WTC11 (cell line): ENCODE measurements at regions not wholly inside any gene's neighbourhood (a gene's known extent, or its start where the extent isn't known, plus 50 kb on each side); places are given as distances from the start of the nearest gene placed in this dataset.

Experiments used
- ATAC-seq: fragments of 200-7000 bp; cut with Tn5 transposase; 2 replicates; pipeline ENCODE4 v1.10.0; 2021; ENCODE audit warnings: mild to moderate bottlenecking, moderate library complexity
- CTCF ChIA-PET: fragments of 300-600 bp; sonication (Branson Sonifier 250); formaldehyde crosslinking; loops from one replicate; lab custom pipeline; 2021; ENCODE audit warnings: antibody characterized with exemption; lab: Charles Lee
- POLR2A ChIA-PET: fragments of 350-600 bp; sonication (Branson Sonifier 250); formaldehyde crosslinking; loops from one replicate; lab custom pipeline; 2021; ENCODE audit warnings: antibody characterized with exemption; lab: Charles Lee
- DNase-seq: peaks from one replicate; pipeline ENCODE4 v3.0.0; 2021; ENCODE audit warnings: low spot score
- H3K27ac Mint-ChIP-seq: 2 replicates; pipeline ENCODE4 v1.8.0; 2021; ENCODE audit warnings: mixed read lengths
- H3K27me3 Mint-ChIP-seq: 2 replicates; pipeline ENCODE4 v1.8.0; 2021; ENCODE audit warnings: low read depth, mild to moderate bottlenecking, moderate library complexity, mixed read lengths
- H3K36me3 Mint-ChIP-seq: 2 replicates; pipeline ENCODE4 v1.8.0; 2021; ENCODE audit warnings: mixed read lengths
- H3K4me1 Mint-ChIP-seq: 2 replicates; pipeline ENCODE4 v1.8.0; 2022; ENCODE audit warnings: mixed read lengths
- H3K4me3 Mint-ChIP-seq: 2 replicates; pipeline ENCODE4 v1.8.0; 2021; ENCODE audit warnings: mild to moderate bottlenecking, moderate library complexity, mixed read lengths
- H3K9me3 Mint-ChIP-seq: 2 replicates; pipeline ENCODE4 v1.8.0; 2021; ENCODE audit warnings: mixed read lengths
- ATF2 ChIP-seq: sonication (generic); formaldehyde crosslinking; IDR thresholded peaks from 2 replicates; pipeline ENCODE4 v1.8.1; 2022; ENCODE audit warnings: low read depth, missing genetic modification reagents, borderline replicate concordance
- FOXJ3 ChIP-seq: sonication (generic); formaldehyde crosslinking; IDR thresholded peaks from 2 replicates; pipeline ENCODE4 v1.9.0; 2021; ENCODE audit warnings: missing genetic modification reagents, mild to moderate bottlenecking, borderline replicate concordance
- GABPB1 ChIP-seq: sonication (generic); formaldehyde crosslinking; IDR thresholded peaks from 2 replicates; pipeline ENCODE4 v1.8.1; 2023; ENCODE audit warnings: mild to moderate bottlenecking, missing genetic modification reagents
- HMGA2 ChIP-seq: fragments of 250-450 bp; sonication (Bioruptor Pico); IDR thresholded peaks from 2 replicates; pipeline ENCODE4 v1.4.0; 2021; ENCODE audit warnings: mild to moderate bottlenecking, moderate library complexity
- JAZF1 ChIP-seq: fragments of 250-450 bp; sonication (Bioruptor Pico); IDR thresholded peaks from 2 replicates; pipeline ENCODE4 v1.9.0; 2021; ENCODE audit warnings: moderate library complexity, mild to moderate bottlenecking, inconsistent platforms
- JUN ChIP-seq: sonication (generic); formaldehyde crosslinking; IDR thresholded peaks from 2 replicates; pipeline ENCODE4 v1.8.0; 2023; ENCODE audit warnings: mild to moderate bottlenecking, missing genetic modification reagents
- NFATC4 ChIP-seq: fragments of 250-450 bp; sonication (Bioruptor Pico); IDR thresholded peaks from 2 replicates; pipeline ENCODE4 v1.9.0; 2021; ENCODE audit warnings: mild to moderate bottlenecking
- RELA ChIP-seq: sonication (generic); formaldehyde crosslinking; IDR thresholded peaks from 2 replicates; pipeline ENCODE4 v1.8.1; 2022; ENCODE audit warnings: missing genetic modification reagents, mild to moderate bottlenecking, borderline replicate concordance
- RORB ChIP-seq: fragments of 250-450 bp; sonication (Bioruptor Pico); IDR thresholded peaks from 2 replicates; pipeline ENCODE4 v1.9.0; 2021; ENCODE audit warnings: mild to moderate bottlenecking
- TP53 ChIP-seq: sonication (generic); formaldehyde crosslinking; IDR thresholded peaks from 2 replicates; pipeline ENCODE4 v1.8.1; 2023; ENCODE audit warnings: mild to moderate bottlenecking, missing genetic modification reagents
- ZNF121 ChIP-seq: sonication (generic); formaldehyde crosslinking; IDR thresholded peaks from 2 replicates; pipeline ENCODE4 v1.8.0; 2023; ENCODE audit warnings: missing genetic modification reagents
- ZNF138 ChIP-seq: sonication (generic); formaldehyde crosslinking; conservative IDR thresholded peaks from 2 replicates; pipeline ENCODE4 v1.8.1; 2022; ENCODE audit warnings: mild to moderate bottlenecking, moderate library complexity, missing genetic modification reagents
- ZNF219 ChIP-seq: sonication (generic); formaldehyde crosslinking; IDR thresholded peaks from 2 replicates; pipeline ENCODE4 v1.8.0; 2023; ENCODE audit warnings: missing genetic modification reagents, mild to moderate bottlenecking, borderline replicate concordance
- ZNF423 ChIP-seq: fragments of 250-450 bp; sonication (Bioruptor Pico); IDR thresholded peaks from 2 replicates; pipeline ENCODE4 v2.1.2; 2022; ENCODE audit warnings: mild to moderate bottlenecking, moderate library complexity
- ZSCAN18 ChIP-seq: fragments of 250-450 bp; sonication (Bioruptor Pico); IDR thresholded peaks from 2 replicates; pipeline ENCODE4 v2.1.2; 2022; ENCODE audit warnings: mild to moderate bottlenecking, moderate library complexity
- TF ChIP-seq, protein P1 (sequence below): sonication (generic); formaldehyde crosslinking; IDR thresholded peaks from 2 replicates; pipeline ENCODE4 v1.8.0; 2022; ENCODE audit warnings: mild to moderate bottlenecking, missing genetic modification reagents
- TF ChIP-seq, protein P2 (sequence below): fragments of 250-450 bp; sonication (Bioruptor Pico); IDR thresholded peaks from 2 replicates; pipeline ENCODE4 v1.9.0; 2021; ENCODE audit warnings: mild to moderate bottlenecking
- TF ChIP-seq, protein P3 (sequence below): fragments of 250-450 bp; sonication (Bioruptor Pico); IDR thresholded peaks from 2 replicates; pipeline ENCODE4 v1.9.0; 2021; ENCODE audit warnings: moderate library complexity, mild to moderate bottlenecking, inconsistent platforms, borderline replicate concordance
- TF ChIP-seq, protein P4 (sequence below): fragments of 250-450 bp; sonication (Bioruptor Pico); IDR thresholded peaks from 2 replicates; pipeline ENCODE4 v1.9.0; 2021; ENCODE audit warnings: mild to moderate bottlenecking, borderline replicate concordance
- TF ChIP-seq, protein P5 (sequence below): sonication (generic); formaldehyde crosslinking; IDR thresholded peaks from 2 replicates; pipeline ENCODE4 v1.8.0; 2023; ENCODE audit warnings: mild to moderate bottlenecking, missing genetic modification reagents

GRCh38 chr13:93098972-93099371 is 127.6 kb upstream of the GPC6 start:
- ATAC-seq = no peak
- Mint-ChIP-seq H3K4me3 (no peak overlapping the region), H3K27me3 (no peaks in the 10 kb centered on the region), H3K36me3 (no peaks in the 10 kb centered on the region), H3K4me1 (no peaks in the 10 kb centered on the region), H3K9me3 (peaks cover 8% of the 10 kb centered on the region), H3K27ac (no peak overlapping the region)
- ChIA-PET CTCF (no interaction called here), POLR2A (no interaction called here)
- no peak for TF ChIP-seq ZNF219 (CRISPR knock-in tag)
- no peak for TF ChIP-seq JAZF1 (CRISPR knock-in tag)
- TF ChIP-seq, protein P1, sequence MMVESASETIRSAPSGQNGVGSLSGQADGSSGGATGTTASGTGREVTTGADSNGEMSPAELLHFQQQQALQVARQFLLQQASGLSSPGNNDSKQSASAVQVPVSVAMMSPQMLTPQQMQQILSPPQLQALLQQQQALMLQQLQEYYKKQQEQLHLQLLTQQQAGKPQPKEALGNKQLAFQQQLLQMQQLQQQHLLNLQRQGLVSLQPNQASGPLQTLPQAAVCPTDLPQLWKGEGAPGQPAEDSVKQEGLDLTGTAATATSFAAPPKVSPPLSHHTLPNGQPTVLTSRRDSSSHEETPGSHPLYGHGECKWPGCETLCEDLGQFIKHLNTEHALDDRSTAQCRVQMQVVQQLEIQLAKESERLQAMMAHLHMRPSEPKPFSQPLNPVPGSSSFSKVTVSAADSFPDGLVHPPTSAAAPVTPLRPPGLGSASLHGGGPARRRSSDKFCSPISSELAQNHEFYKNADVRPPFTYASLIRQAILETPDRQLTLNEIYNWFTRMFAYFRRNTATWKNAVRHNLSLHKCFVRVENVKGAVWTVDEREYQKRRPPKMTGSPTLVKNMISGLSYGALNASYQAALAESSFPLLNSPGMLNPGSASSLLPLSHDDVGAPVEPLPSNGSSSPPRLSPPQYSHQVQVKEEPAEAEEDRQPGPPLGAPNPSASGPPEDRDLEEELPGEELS (CRISPR knock-in tag) = no peak
- TF ChIP-seq FOXJ3 = no peak
- TF ChIP-seq ZNF423 (CRISPR knock-in tag) = no peak
- TF ChIP-seq RORB = no peak
- TF ChIP-seq ZSCAN18 (CRISPR knock-in tag) = no peak
- TF ChIP-seq GABPB1 = no peak
- TF ChIP-seq TP53 (CRISPR knock-in tag) = no peak
- no peak for TF ChIP-seq RELA (CRISPR knock-in tag)
- DNase-seq = no peak

DNA sequence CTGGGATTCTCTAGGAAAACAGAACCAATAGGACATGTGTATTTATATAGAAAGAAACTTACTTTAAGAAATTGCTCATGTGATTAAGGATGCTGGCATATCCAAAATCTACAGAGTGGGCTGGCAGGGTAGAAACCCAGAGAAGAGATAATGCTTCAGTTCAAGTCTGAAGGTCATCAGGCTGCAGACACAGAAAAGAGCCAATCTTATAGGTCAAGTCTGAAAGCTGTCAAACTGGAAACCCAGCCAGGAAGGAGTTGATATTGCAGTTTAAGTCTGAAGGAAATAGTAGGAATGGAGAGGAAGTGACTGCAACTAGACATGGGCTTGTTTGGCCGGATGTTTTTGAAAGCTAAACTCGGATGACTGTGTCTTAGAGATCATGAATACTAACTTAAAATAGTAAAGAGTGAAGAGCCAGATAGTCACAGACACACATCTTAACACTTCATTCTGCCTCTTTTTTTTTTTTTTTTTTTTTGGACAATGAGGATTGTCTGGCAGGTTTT is 125.3 kb upstream of the GPC6 start:
- DNase-seq (no peak), ATAC-seq (no peak)
- peaks cover 5% of the 10 kb centered on the region for H3K4me1 Mint-ChIP-seq
- CTCF ChIA-PET = no interaction called here
- POLR2A ChIA-PET = no interaction called here
- no peaks in the 10 kb centered on the region for H3K36me3 Mint-ChIP-seq
- H3K9me3 Mint-ChIP-seq = peaks cover 8% of the 10 kb centered on the region
- H3K4me3 Mint-ChIP-seq = no peak overlapping the region
- H3K27ac Mint-ChIP-seq = no peak overlapping the region
- no peaks in the 10 kb centered on the region for H3K27me3 Mint-ChIP-seq
- TF ChIP-seq, protein P2, sequence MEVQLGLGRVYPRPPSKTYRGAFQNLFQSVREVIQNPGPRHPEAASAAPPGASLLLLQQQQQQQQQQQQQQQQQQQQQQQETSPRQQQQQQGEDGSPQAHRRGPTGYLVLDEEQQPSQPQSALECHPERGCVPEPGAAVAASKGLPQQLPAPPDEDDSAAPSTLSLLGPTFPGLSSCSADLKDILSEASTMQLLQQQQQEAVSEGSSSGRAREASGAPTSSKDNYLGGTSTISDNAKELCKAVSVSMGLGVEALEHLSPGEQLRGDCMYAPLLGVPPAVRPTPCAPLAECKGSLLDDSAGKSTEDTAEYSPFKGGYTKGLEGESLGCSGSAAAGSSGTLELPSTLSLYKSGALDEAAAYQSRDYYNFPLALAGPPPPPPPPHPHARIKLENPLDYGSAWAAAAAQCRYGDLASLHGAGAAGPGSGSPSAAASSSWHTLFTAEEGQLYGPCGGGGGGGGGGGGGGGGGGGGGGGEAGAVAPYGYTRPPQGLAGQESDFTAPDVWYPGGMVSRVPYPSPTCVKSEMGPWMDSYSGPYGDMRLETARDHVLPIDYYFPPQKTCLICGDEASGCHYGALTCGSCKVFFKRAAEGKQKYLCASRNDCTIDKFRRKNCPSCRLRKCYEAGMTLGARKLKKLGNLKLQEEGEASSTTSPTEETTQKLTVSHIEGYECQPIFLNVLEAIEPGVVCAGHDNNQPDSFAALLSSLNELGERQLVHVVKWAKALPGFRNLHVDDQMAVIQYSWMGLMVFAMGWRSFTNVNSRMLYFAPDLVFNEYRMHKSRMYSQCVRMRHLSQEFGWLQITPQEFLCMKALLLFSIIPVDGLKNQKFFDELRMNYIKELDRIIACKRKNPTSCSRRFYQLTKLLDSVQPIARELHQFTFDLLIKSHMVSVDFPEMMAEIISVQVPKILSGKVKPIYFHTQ (CRISPR knock-in tag) = no peak
- TF ChIP-seq HMGA2 (CRISPR knock-in tag) (no peak), NFATC4 (CRISPR knock-in tag) (no peak), ZNF138 (CRISPR knock-in tag) (no peak), ZNF121 (no peak), ATF2 (CRISPR knock-in tag) (no peak), TP53 (CRISPR knock-in tag) (no peak), JUN (no peak)
- TF ChIP-seq, protein P3, sequence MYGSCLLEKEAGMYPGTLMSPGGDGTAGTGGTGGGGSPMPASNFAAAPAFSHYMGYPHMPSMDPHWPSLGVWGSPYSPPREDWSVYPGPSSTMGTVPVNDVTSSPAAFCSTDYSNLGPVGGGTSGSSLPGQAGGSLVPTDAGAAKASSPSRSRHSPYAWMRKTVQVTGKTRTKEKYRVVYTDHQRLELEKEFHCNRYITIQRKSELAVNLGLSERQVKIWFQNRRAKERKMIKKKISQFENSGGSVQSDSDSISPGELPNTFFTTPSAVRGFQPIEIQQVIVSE = no peak
- TF ChIP-seq, protein P4, sequence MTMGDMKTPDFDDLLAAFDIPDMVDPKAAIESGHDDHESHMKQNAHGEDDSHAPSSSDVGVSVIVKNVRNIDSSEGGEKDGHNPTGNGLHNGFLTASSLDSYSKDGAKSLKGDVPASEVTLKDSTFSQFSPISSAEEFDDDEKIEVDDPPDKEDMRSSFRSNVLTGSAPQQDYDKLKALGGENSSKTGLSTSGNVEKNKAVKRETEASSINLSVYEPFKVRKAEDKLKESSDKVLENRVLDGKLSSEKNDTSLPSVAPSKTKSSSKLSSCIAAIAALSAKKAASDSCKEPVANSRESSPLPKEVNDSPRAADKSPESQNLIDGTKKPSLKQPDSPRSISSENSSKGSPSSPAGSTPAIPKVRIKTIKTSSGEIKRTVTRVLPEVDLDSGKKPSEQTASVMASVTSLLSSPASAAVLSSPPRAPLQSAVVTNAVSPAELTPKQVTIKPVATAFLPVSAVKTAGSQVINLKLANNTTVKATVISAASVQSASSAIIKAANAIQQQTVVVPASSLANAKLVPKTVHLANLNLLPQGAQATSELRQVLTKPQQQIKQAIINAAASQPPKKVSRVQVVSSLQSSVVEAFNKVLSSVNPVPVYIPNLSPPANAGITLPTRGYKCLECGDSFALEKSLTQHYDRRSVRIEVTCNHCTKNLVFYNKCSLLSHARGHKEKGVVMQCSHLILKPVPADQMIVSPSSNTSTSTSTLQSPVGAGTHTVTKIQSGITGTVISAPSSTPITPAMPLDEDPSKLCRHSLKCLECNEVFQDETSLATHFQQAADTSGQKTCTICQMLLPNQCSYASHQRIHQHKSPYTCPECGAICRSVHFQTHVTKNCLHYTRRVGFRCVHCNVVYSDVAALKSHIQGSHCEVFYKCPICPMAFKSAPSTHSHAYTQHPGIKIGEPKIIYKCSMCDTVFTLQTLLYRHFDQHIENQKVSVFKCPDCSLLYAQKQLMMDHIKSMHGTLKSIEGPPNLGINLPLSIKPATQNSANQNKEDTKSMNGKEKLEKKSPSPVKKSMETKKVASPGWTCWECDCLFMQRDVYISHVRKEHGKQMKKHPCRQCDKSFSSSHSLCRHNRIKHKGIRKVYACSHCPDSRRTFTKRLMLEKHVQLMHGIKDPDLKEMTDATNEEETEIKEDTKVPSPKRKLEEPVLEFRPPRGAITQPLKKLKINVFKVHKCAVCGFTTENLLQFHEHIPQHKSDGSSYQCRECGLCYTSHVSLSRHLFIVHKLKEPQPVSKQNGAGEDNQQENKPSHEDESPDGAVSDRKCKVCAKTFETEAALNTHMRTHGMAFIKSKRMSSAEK (CRISPR knock-in tag) = no peak
- TF ChIP-seq, protein P5, sequence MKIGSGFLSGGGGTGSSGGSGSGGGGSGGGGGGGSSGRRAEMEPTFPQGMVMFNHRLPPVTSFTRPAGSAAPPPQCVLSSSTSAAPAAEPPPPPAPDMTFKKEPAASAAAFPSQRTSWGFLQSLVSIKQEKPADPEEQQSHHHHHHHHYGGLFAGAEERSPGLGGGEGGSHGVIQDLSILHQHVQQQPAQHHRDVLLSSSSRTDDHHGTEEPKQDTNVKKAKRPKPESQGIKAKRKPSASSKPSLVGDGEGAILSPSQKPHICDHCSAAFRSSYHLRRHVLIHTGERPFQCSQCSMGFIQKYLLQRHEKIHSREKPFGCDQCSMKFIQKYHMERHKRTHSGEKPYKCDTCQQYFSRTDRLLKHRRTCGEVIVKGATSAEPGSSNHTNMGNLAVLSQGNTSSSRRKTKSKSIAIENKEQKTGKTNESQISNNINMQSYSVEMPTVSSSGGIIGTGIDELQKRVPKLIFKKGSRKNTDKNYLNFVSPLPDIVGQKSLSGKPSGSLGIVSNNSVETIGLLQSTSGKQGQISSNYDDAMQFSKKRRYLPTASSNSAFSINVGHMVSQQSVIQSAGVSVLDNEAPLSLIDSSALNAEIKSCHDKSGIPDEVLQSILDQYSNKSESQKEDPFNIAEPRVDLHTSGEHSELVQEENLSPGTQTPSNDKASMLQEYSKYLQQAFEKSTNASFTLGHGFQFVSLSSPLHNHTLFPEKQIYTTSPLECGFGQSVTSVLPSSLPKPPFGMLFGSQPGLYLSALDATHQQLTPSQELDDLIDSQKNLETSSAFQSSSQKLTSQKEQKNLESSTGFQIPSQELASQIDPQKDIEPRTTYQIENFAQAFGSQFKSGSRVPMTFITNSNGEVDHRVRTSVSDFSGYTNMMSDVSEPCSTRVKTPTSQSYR = no peak
